Calu3 (cell line): ENCODE measurements at regions not wholly inside any gene's neighbourhood (a gene's known extent, or its start where the extent isn't known, plus 50 kb on each side); places are given as distances from the start of the nearest gene placed in this dataset.

ENCODE experiments used
- BruUV-seq: library from RNA; stranded (reverse); fragments of 400-500 nt; replicated peaks from 2 replicates; lab custom pipeline; 2021; lab: Mats Ljungman, UMichigan
- CTCF ChIA-PET: fragments of 300-600 bp; sonication (Branson Sonifier 250); formaldehyde crosslinking; loops from one replicate; lab custom pipeline; 2022; ENCODE audit warnings: antibody characterized with exemption; lab: Charles Lee
- DNase-seq: peaks from one replicate; pipeline ENCODE4 v3.0.0; 2022
- H3K27ac Mint-ChIP-seq: one replicate; pipeline ENCODE4 v1.8.0; 2022; ENCODE audit warnings: mixed read lengths; ENCODE audit not compliant: unreplicated experiment
- H3K27me3 Mint-ChIP-seq: one replicate; pipeline ENCODE4 v1.8.0; 2022; ENCODE audit warnings: mixed read lengths; ENCODE audit not compliant: unreplicated experiment
- H3K36me3 Mint-ChIP-seq: one replicate; pipeline ENCODE4 v1.8.0; 2022; ENCODE audit warnings: mild to moderate bottlenecking, moderate library complexity, mixed read lengths; ENCODE audit not compliant: insufficient read depth, unreplicated experiment
- H3K4me1 Mint-ChIP-seq: one replicate; pipeline ENCODE4 v1.8.0; 2022; ENCODE audit warnings: mild to moderate bottlenecking, low read depth, mixed read lengths; ENCODE audit not compliant: unreplicated experiment
- H3K4me3 Mint-ChIP-seq: one replicate; pipeline ENCODE4 v1.8.0; 2022; ENCODE audit warnings: mild to moderate bottlenecking, low read depth, moderate library complexity, mixed read lengths; ENCODE audit not compliant: unreplicated experiment
- H3K9me3 Mint-ChIP-seq: one replicate; pipeline ENCODE4 v1.8.0; 2022; ENCODE audit warnings: low read depth, mixed read lengths; ENCODE audit not compliant: unreplicated experiment
- intact Hi-C: fragments of 100-400 bp; cut with micrococcal nuclease; formaldehyde crosslinking; loops from one replicate; pipeline ENCODE4 v1.10.0; 2022; ENCODE audit not compliant: unreplicated experiment
- TF ChIP-seq, protein P1 (sequence below): fragments of 200-600 bp; IDR thresholded peaks from one replicate; pipeline ENCODE4 v1.8.0; 2022; ENCODE audit warnings: antibody characterized with exemption; ENCODE audit not compliant: unreplicated experiment

DNA sequence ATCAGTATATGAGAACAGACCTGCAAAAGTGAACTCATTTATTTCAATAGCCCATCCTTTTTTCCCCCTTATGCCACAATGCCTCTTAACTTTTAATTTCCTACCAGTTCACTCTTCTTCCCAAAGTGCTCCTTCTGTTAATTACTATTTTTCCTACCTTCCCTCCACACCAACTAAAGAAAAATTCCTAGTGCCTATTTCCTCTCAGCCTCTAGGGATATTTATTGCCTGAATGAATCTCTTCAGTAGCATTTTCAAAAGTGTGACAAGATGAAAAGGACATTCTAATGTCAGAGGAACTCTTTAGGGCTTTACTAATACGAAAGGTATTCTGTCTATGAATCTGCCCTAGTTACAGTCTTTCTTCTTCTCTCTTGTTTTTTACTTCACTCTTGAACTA is 181.1 kb upstream of the SPRY1 start:
- no peaks in the 10 kb centered on the region for H3K9me3 Mint-ChIP-seq
- intact Hi-C loops = no loop called here
- H3K27me3 Mint-ChIP-seq = no peaks in the 10 kb centered on the region
- CTCF ChIA-PET = no interaction called here
- H3K4me3 Mint-ChIP-seq = no peak overlapping the region
- TF ChIP-seq, protein P1, sequence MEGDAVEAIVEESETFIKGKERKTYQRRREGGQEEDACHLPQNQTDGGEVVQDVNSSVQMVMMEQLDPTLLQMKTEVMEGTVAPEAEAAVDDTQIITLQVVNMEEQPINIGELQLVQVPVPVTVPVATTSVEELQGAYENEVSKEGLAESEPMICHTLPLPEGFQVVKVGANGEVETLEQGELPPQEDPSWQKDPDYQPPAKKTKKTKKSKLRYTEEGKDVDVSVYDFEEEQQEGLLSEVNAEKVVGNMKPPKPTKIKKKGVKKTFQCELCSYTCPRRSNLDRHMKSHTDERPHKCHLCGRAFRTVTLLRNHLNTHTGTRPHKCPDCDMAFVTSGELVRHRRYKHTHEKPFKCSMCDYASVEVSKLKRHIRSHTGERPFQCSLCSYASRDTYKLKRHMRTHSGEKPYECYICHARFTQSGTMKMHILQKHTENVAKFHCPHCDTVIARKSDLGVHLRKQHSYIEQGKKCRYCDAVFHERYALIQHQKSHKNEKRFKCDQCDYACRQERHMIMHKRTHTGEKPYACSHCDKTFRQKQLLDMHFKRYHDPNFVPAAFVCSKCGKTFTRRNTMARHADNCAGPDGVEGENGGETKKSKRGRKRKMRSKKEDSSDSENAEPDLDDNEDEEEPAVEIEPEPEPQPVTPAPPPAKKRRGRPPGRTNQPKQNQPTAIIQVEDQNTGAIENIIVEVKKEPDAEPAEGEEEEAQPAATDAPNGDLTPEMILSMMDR = no peak
- BruUV-seq = no TSS peak
- no peak overlapping the region for H3K27ac Mint-ChIP-seq
- no peaks in the 10 kb centered on the region for H3K36me3 Mint-ChIP-seq
- DNase-seq = no peak
- H3K4me1 Mint-ChIP-seq = no peaks in the 10 kb centered on the region

DNA sequence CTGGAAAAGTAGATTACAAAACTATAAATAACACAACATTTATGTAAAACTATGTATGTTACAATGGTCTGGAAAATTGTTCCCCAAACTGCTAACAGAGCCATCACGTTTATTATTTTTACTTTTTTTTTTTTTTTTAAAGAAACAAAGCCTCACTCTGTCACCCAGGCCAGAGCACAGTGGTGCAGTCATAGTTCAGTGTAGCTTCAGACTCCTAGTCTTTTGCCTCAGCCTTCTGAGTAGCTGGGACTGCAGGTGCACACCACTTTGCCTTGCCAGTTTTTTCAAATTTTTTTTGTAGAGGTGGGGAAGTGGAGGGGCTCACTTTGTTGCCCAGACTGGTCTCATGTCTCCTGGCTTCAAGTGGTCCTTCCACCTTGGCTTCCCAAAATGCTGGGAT is 180.1 kb upstream of the SPRY1 start:
- intact Hi-C loops = no loop called here
- Mint-ChIP-seq H3K27ac (no peak overlapping the region), H3K4me1 (no peaks in the 10 kb centered on the region), H3K36me3 (no peaks in the 10 kb centered on the region), H3K4me3 (no peak overlapping the region), H3K27me3 (no peaks in the 10 kb centered on the region), H3K9me3 (no peaks in the 10 kb centered on the region)
- CTCF ChIA-PET = no interaction called here
- no TSS peak for BruUV-seq
- TF ChIP-seq, protein P1 = no peak
- DNase-seq = no peak

DNA sequence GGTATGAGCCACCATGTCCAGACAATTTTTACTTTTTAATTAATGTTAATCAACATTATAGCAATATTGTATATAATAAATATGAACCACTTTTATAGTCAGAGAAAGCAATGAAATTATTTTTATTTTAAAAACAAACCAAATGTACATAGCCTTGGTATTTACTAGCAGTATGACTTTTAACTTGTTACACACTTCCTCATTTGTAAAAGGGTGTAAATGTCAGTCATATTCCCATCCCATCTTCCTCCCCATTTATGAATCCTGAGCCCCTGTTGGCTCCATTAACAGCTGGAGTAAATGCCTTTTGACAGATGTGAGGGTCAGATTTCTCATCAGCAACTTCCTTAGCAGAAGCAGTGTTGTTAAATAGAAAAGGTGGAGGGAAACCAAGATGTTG is 179.6 kb upstream of the SPRY1 start:
- CTCF ChIA-PET = no interaction called here
- no peaks in the 10 kb centered on the region for H3K4me1 Mint-ChIP-seq
- TF ChIP-seq, protein P1 = no peak
- intact Hi-C loops = no loop called here
- no peak overlapping the region for H3K4me3 Mint-ChIP-seq
- H3K27ac Mint-ChIP-seq = no peak overlapping the region
- BruUV-seq = no TSS peak
- no peaks in the 10 kb centered on the region for H3K36me3 Mint-ChIP-seq
- no peak for DNase-seq
- no peaks in the 10 kb centered on the region for H3K9me3 Mint-ChIP-seq
- H3K27me3 Mint-ChIP-seq = no peaks in the 10 kb centered on the region

DNA sequence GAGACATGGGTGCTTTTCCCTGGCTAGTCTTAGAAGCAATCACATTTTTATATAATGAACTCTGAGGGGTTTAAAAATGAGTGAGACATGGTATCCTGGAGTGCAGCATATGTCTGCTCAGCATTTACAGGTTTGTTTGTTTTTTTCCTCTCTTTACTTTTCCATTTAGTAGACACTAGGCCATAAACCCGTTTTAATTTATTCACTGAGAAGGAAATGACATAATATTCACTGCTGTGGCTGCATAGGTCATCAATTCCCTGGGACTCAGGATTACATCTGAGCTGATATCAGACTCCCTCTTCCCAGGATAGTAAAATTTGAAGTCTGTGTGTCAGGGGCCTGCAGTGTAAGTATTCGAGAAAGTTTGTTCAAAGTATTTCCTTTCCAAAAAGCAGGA is 178.9 kb upstream of the SPRY1 start:
- intact Hi-C loops = no loop called here
- Mint-ChIP-seq H3K9me3 (no peaks in the 10 kb centered on the region), H3K4me1 (no peaks in the 10 kb centered on the region), H3K4me3 (no peak overlapping the region), H3K36me3 (no peaks in the 10 kb centered on the region), H3K27ac (no peak overlapping the region), H3K27me3 (no peaks in the 10 kb centered on the region)
- TF ChIP-seq, protein P1 = no peak
- no TSS peak for BruUV-seq
- DNase-seq = no peak
- CTCF ChIA-PET = no interaction called here
